HCT116 (cell line): ENCODE measurements at regions not wholly inside any gene's neighbourhood (a gene's known extent, or its start where the extent isn't known, plus 50 kb on each side); places are given as distances from the start of the nearest gene placed in this dataset.

Experiments used
- EZH2phosphoT487 ChIP-seq: fragments of 200-600 bp; IDR thresholded peaks from 2 replicates; pipeline ENCODE4 v1.6.1; 2018; ENCODE audit warnings: antibody characterized with exemption, borderline replicate concordance
- POLR2A ChIP-seq: IDR thresholded peaks from 2 replicates; pipeline ENCODE4 v1.7.0; 2011; ENCODE audit warnings: borderline replicate concordance; ENCODE audit not compliant: insufficient read depth, insufficient read length; ENCODE audit errors: extremely low read depth
- SIN3A ChIP-seq: IDR thresholded peaks from 2 replicates; pipeline ENCODE4 v1.6.1; 2012; ENCODE audit warnings: low read depth
- SP1 ChIP-seq: IDR thresholded peaks from 2 replicates; pipeline ENCODE4 v1.6.1; 2012; ENCODE audit warnings: low read depth
- YY1 ChIP-seq: IDR thresholded peaks from 2 replicates; pipeline ENCODE4 v1.6.1; 2011; ENCODE audit warnings: low read length, low read depth, moderate library complexity, mild to moderate bottlenecking; ENCODE audit not compliant: insufficient replicate concordance; ENCODE audit errors: extremely low read depth
- TF ChIP-seq, protein P1 (sequence below), 3 experiments: fragments of 200-600 bp in 1 of 3; sonication (generic) in 1 of 3; IDR thresholded peaks in 2 of 3; conservative IDR thresholded peaks in 1 of 3; 2 replicates each; pipeline ENCODE4 v1.5.1; 2012 to 2017; ENCODE audit warnings: low read depth in 2 of 3, low read length in 2 of 3, antibody characterized with exemption in 1 of 3, borderline replicate concordance in 1 of 3, control low read depth in 1 of 3, mild to moderate bottlenecking in 1 of 3, mixed read lengths in 1 of 3, mixed run types in 1 of 3, moderate library complexity in 1 of 3; ENCODE audit not compliant: insufficient read depth in 1 of 3
- TF ChIP-seq, protein P2 (sequence below): IDR thresholded peaks from 2 replicates; pipeline ENCODE4 v1.6.1; 2012; ENCODE audit warnings: low read depth
- TF ChIP-seq, protein P3 (sequence below): IDR thresholded peaks from 2 replicates; pipeline ENCODE4 v1.6.1; 2012

DNA sequence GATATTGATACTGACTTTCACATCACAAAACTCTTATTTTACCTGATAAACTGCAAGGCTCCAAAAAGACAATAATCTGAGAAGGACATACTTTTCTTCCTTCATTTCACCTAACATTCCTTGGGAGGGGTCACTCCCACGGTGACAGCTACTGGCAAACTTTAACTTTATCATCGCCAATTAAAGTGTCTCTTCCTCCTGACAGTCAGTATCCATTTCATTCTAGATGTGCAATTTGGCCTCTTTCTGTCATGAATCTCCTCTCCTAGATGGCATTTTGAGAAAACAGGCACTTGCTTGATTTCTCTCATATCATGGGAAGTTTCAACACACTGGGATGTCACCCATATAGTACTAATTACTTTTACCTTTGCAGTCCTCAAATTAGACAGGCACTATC lies 413.5 kb upstream of the CCNG1 start:
- TF ChIP-seq, protein P1, sequence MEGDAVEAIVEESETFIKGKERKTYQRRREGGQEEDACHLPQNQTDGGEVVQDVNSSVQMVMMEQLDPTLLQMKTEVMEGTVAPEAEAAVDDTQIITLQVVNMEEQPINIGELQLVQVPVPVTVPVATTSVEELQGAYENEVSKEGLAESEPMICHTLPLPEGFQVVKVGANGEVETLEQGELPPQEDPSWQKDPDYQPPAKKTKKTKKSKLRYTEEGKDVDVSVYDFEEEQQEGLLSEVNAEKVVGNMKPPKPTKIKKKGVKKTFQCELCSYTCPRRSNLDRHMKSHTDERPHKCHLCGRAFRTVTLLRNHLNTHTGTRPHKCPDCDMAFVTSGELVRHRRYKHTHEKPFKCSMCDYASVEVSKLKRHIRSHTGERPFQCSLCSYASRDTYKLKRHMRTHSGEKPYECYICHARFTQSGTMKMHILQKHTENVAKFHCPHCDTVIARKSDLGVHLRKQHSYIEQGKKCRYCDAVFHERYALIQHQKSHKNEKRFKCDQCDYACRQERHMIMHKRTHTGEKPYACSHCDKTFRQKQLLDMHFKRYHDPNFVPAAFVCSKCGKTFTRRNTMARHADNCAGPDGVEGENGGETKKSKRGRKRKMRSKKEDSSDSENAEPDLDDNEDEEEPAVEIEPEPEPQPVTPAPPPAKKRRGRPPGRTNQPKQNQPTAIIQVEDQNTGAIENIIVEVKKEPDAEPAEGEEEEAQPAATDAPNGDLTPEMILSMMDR (IDR thresholded peaks at IDR 0.05 in 2 of 3, conservative IDR thresholded peaks at IDR 0.05 in 1 of 3; ENCODE audit: borderline replicate concordance in 1 of 3, insufficient read depth in 1 of 3, low read depth in 2 of 3, low read length in 2 of 3): no peak
- TF ChIP-seq, protein P2, sequence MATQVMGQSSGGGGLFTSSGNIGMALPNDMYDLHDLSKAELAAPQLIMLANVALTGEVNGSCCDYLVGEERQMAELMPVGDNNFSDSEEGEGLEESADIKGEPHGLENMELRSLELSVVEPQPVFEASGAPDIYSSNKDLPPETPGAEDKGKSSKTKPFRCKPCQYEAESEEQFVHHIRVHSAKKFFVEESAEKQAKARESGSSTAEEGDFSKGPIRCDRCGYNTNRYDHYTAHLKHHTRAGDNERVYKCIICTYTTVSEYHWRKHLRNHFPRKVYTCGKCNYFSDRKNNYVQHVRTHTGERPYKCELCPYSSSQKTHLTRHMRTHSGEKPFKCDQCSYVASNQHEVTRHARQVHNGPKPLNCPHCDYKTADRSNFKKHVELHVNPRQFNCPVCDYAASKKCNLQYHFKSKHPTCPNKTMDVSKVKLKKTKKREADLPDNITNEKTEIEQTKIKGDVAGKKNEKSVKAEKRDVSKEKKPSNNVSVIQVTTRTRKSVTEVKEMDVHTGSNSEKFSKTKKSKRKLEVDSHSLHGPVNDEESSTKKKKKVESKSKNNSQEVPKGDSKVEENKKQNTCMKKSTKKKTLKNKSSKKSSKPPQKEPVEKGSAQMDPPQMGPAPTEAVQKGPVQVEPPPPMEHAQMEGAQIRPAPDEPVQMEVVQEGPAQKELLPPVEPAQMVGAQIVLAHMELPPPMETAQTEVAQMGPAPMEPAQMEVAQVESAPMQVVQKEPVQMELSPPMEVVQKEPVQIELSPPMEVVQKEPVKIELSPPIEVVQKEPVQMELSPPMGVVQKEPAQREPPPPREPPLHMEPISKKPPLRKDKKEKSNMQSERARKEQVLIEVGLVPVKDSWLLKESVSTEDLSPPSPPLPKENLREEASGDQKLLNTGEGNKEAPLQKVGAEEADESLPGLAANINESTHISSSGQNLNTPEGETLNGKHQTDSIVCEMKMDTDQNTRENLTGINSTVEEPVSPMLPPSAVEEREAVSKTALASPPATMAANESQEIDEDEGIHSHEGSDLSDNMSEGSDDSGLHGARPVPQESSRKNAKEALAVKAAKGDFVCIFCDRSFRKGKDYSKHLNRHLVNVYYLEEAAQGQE: no peak
- TF ChIP-seq SP1 (no peak), POLR2A (no peak), EZH2phosphoT487 (no peak), YY1 (no peak), SIN3A (no peak)
- TF ChIP-seq, protein P3, sequence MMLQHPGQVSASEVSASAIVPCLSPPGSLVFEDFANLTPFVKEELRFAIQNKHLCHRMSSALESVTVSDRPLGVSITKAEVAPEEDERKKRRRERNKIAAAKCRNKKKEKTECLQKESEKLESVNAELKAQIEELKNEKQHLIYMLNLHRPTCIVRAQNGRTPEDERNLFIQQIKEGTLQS: no peak
